Stimulated activated CD4-positive, alpha-beta T cell treated with anti-CD3 and anti-CD28 coated beads, Interleukin-15, amount 100 ng/mL, for 24 hours (primary cell): ENCODE measurements at regions not wholly inside any gene's neighbourhood (a gene's known extent, or its start where the extent isn't known, plus 50 kb on each side); places are given as distances from the start of the nearest gene placed in this dataset.

Experiments used
- DNase-seq: peaks from one replicate; pipeline ENCODE4 v3.0.0-alpha.2; 2020

DNA sequence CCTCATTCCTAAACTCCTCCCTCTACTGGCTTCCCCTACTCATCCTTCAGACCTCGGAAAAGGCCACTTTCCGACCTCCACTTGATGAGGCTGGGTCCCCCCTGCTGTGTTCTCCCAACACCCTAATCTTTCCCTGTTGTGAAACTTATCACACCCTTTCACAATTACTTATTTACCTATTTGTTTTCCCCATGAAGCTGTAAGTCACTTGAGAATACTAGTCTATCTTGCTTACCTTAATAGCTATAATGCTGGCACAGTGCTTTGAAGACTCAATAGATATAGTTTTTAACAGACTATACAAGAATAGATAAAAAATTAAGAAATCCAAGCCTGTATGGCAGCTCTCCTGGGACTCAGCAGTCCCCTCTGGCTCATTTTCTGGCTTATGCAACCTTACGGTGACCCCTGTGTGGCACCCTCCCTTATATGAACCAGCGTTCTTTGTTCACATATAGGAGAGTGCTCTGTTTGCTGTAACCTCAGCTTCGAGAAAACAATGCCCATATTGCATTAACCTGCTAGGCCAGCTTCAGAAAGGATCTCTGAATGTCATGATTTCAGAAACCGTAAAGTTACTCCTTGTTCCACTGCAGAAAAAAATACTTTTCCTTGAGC, 220.4 kb upstream of the PKDCC start:
- DNase-seq: no peak

DNA sequence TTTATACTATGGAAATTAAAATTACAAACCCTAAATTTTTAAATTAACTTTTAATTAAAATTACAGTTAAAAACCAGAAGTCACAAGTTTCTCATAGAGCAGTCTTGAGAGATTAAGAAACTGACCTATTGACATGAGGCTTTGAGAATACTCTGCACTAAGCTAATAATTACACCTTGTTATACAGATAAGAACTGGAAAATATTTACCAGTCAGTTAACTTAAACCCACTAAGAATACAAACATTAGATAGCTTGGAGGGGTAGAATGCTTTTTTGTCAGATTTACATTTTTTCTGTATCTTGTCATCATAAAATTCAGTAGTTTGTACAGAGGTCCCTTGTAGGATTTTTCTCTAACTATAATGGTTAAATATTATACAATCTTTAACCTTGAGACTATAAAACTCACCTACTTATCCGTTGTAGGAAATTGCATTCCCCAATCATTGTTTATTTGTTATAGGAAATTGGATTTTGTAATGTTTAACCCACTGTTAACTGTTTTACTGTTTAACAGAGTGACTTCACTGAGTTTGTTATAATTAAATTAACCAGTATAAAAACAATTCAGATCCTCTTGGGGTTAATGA, 219.7 kb upstream of the PKDCC start:
- no peak for DNase-seq

DNA sequence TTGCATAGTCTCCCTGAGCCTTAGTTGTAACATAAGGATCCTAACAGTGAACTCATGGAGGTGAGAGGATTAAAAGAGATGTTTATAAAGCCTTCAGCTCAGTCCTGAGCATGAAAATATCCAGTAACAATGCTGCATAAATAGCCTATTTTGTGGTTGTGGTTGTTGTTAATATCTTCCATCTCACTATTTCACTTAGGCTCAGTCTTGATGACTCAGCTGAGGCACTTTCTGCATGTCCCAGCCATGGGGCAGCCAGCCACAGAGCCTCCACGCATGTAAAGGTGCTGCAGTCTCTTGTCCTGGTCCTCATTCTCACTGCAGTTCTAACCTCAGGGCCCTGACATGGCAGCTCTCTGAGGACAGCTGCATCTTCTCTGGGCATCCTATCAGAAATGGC, 218.8 kb upstream of the PKDCC start:
- no peak for DNase-seq

DNA sequence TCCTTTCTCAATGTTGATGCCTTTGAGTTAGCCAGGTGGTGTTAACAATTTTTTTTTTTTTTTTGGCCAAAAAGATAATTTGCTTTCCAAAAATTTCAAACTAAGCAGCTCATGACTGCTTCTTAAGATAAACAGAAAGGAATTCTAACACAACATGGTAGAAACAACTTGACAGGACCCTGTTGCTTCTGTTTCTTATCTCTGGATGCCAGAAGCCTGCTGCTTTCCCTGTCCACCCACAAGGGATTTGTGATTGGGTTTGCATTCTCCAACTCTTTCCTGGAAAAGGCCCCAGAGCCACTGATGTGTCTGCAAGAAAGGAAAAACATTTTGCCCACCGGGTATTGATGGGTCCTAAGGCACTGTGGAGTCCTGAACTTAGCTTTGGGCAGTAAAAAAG, 217.2 kb upstream of the PKDCC start:
- no peak for DNase-seq

DNA sequence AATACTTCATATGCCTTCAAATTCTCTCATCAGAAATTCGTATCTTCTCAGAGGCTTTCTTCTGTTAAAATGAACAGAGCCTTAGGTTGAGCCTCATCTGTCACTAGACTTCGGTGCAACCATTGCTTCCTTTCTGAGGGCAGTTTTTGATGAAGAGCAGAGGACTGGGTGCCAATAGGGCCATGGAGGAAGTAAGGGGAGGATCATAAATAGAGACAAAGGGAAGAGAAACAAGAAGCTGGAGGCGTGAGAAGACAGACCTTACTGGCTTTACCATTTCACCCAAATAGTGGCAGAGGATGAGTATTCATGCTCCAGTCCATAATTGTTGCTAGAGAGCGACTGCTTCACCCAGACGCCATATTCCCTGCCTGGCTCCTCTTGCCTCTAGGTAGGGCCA, 215.6 kb upstream of the PKDCC start:
- no peak for DNase-seq

DNA sequence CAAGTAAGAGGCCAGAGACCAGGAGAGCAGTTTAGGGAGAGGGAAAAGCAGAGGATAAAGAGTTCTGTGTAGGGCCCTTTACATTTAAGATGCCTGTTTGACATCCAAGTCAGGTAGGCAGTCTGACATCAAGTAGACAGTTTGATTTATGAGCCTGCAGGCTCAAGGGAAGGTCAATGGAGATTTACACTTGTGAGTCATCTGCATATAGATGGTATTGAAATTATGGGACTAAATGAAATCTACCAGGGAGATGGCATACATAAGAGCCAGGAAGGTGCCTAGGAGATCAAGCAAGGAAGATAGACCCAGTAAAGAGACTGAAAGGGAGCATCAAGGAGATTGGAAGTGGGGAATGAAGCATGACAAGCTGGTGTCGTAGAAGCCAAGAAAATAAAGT, 212.4 kb upstream of the PKDCC start:
- no peak for DNase-seq

DNA sequence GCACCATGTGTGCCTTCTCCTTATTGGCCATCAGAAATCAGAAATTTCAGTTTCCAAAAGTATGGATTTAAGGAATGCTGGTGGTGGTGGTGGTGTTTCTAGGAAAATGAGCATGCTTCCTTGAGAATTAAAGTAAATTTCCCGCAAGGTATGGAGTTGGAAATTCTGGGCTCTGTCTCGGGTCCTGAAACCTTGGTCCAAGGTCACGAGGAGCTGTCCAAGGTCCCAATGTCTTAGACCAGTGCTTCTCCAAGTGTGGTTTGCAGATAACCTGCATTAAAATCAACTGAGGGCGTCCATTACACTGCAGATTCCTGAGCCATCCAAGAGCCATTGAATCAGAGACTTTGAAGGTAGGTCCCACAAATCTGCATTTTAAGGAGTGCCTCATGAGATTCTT, 210.9 kb upstream of the PKDCC start:
- no peak for DNase-seq

DNA sequence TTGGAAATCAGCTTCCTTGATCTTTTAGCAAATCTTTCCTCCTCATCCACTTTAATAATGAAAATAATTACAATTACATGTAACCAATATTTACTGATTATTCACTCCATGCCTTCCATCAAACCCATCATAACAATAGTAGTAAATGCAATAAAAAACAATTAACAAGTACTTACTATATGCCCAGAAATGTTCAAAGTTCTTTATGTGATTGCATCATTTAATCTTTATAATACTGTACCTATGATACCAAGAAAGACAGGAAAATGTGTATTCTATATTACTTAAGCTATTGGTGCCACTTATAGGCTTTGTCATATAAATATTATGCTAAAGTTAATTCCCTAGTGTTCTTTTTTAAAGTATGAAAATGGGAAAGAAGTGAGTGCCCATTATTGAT, 210.2 kb upstream of the PKDCC start:
- DNase-seq: no peak

DNA sequence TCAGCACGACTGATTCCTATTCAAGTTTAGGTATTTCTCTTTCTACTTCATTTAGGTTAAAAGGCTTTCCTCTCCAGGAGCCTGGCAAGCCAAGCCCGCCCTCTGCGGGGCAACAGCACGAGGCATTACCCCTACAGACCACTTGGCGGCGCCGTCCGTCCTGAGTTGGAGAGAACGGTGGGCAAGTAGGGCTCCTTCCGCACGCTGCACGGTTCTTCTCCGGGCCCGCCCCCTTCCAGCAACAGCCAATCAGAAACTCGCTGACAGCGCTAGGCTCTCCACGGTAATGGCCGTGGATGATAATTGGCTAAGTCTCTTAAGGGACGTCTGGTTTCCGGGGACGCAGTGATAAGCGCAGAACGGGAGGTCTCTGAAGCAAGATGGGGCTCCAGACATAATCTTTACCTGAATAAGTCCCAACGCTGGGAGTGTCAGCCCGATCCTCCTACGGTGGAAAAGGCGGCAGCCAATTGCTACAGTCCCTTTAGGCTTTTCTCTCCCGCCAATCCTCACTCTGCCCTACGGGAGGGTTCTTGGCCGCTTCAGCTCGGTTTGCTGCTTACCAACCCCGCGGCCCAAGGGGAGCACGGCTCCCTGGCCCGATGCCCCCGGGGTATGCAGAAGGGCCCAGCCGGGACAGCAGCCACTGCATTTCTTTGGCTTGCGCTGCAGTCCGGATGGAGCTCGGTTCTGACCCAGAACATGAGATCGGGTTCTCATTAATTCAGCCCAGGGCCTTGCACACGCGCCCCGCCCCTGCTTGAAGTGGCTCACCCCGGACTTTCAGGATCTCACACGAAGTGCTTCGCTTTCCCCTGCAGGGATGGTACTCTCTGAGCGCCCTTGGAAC, 206.9 kb upstream of the PKDCC start:
- DNase-seq: peak; percentile 97

DNA sequence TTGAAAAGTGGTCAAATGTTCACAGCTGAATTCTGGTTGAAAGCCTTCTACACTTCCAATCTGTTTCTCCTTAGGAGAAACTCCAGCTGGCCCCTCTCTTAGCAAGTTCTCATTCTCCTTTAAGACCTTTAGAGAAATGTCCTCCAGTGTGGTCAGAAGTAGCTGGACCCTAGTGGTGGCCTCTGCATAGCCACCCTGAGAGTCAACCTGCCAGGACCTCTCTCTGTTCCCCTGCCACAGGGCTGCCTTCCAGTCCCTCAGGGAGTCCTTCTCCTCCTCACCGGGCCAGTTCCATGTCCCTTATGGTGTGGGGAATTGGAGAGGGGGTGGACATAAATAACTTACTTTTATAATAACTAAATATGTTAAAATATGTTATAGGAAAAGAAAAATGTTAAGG, 200.9 kb upstream of the PKDCC start:
- no peak for DNase-seq

DNA sequence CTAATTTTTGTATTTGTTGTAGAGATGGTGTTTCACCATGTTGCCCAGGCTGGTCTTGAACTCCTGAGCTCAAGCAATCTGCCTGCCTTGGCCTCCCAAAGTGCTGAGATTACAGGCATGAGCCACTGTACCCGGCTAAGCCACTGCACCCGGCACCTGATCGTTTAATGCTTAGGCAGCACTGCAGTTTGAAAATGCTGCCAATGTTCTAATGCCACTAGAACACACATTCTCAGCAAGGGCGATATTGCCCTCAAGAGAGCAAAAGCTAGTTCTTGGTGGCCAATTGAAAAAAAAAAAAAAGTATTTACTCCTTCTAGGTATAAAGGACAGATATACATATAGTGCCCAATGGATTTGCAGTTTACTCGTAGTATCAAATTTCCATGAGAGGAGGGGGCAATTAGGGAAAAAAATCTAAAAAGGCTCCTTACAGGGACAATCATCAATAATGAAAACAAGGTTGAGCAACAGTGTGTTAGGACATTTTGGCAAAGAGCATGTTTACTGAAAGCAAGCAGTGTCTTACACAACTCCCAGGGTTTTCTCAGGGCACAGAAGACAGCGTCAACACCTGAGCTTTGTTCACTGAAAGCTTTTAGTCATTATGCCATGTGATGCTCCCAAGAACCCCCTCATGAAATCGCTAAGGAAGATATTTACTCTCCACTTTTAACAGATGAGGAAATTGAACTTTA, 199.9 kb upstream of the PKDCC start:
- no peak for DNase-seq

DNA sequence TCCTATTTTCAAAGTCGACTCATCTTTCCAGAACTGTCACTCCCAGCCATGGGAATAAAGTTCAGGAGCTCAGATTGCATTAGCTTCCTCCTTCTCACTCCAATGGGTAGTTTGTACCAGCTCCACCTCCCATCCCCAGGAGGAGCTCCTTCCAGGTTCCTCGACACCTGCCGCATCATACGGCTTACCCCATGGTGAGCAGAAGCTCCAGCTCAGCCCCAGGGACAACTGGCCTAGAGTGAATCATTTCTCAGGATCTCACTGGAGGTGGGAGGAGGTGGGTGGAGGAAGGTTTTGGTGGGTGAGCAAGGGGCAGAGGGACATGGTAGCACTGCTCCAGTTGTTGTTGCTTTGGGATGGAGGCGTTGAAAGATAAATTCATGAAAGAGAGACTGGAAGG, 196.3 kb upstream of the PKDCC start:
- no peak for DNase-seq

DNA sequence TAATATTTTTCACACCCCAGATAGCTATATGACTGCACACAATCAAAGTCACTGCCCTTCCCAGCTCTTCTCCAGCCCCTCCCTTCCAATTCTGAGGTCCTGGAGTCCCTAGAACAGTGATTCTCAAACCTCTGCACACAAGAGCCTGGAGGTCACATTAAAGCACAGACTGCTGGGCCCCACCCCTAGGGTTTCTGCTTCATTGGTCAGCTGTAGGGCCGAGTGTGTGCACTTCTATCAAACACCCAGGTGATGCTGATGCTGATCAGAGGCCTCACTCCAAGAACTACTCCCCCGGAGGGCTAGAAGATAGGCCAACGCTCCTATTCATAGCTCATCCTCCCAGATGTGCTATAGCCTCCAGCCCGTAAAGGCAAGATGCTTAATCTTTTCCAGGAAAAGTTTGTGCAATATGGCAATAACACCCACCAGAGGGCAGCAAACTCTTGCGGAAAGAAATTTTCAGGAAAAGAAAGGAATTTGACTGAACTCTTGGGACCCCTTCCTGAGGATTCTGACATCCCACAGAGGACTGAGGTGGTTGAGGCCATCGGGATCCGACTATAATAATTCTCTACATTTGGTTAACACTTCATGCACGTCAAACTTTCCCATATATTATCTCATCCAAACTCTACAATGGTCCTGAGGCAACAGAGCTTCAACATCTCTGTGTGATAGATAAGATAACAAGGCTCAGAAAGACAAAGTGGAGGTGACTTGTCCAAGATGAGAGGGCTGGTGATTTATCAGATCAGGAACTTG, 194.2 kb upstream of the PKDCC start:
- DNase-seq: peak; percentile 20

DNA sequence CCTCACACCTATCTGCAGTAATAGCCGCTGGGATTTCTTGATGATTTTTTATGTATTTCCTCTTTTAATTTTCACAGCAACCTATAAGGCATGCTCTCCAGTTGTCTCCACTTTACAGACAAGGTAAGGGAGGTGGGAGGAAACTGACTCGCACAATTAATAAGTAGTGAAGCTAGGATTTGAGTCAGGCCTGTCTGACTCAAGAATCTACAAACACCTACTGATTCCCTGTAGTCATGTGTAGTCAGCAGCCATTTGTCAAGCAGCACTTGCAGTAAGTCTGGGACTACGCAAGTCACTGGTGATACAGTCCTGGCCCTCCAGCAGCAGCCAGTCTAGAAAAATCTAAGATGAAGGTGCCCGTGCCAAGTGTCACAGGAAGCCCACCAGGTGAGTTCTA, 193.6 kb upstream of the PKDCC start:
- peak; percentile 13 for DNase-seq

DNA sequence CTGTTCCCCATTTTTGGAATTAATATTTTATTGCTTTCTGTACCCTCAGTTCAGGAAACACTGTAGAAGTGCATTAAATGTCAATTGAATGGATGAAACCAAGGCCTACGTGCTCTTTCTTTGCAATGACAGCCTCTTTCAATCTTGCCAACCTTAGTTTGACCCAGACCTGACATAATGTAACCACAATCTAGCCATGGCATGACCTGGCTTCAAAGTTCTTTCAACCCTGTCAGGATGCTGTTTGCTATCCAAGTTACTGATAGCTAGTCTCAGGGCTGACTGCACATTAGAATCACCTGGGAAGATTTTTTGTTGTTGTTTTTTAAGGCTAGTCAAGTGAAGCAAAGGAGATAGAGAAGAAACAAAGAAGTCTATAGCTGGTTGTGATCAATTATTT, 190.9 kb upstream of the PKDCC start:
- no peak for DNase-seq

DNA sequence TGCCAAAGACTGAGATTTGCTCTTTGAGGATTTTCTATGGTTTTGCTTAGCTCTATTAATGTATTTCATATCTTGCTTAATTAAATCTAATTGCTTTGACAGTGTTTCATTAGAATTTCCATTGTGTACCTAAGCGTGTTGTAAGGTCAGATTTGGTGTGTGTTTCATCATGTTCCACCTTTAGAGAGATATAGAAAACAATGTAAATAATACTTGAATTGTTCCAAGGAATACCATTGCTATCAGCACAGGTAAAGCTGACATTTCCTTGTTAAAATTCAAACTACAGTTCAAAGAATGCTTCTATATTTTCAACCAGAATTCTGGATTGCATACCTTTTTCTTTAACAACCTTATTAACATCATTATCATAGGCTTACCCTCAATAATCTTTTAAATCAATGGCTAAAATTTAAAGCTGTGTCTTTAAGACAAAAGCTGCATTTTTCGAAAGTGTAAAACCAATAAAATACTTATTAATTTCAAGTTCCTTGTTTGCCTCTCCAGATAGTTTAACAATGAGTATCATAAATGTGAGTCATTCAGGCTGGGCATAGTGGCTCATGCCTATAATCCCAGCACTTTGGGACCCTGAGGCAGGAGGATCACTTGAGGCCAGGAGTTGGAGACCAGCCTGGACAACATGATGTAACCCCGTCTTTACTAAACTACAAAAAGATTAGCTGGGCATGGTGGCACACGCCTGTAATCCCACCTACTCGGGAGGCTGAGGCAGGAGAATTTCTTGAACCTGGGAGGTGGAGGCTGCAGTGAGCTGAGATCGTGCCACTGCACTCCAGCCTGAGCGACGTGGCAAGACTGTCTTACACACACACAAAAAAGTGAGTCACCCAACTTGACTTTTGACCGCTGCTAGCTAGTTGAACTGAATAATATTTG, 188.0 kb upstream of the PKDCC start:
- DNase-seq: no peak

DNA sequence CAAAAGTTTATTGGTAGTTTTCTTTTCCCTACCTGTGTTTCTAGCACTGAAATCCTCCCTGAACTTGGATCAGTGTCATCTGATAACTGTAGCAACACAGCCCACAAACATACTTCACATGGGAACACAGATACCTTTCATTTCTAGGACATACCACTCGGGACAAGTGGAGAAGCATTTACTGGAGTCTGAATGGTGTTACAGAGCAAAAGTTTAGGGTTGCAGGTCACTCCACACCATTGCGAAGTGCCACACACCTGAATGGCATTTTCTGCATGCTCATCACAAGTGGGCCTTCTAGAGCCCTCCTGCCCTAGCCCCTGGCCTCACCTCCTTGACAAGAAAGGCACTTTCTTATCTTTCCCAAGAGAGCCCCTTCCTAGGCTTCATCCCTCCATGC, 184.8 kb upstream of the PKDCC start:
- no peak for DNase-seq

DNA sequence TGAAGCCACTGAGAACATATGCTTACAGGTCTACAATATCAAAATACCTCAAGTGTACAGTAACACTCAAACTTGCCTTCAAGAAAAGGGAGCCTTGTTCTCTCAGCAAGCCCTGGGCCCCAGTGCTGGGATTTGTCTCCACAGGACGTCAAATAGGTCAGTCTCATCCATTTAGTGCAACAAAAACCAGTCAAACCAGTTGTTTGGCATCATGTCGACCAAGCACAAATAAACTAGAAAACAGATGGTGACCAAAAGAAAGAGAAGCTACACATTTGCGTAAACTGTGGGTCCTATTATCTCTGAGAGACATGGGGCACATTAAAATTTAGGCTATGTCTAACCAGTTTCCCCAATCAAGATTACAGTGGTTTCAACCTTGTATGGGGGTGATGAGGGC, 182.6 kb upstream of the PKDCC start:
- DNase-seq: no peak

DNA sequence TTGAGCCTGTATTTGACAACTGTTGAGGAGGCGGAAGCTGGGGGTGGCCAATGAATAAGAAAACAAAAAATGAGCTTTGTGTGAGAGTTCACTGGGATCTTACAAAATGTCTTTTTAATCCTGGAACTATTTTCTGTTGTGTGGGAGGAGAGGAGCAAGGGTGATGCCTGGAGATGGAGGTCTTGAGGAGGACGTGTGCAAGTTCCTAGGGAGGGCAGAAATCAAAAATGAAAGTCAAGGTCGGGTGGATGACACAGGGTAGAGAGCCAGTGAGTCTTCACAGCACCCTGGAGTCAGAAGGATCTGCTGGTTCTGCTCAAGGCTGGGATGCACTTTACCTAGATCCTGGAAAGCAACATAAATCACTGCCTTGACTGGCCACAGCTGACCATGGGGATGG, 180.3 kb upstream of the PKDCC start:
- no peak for DNase-seq

DNA sequence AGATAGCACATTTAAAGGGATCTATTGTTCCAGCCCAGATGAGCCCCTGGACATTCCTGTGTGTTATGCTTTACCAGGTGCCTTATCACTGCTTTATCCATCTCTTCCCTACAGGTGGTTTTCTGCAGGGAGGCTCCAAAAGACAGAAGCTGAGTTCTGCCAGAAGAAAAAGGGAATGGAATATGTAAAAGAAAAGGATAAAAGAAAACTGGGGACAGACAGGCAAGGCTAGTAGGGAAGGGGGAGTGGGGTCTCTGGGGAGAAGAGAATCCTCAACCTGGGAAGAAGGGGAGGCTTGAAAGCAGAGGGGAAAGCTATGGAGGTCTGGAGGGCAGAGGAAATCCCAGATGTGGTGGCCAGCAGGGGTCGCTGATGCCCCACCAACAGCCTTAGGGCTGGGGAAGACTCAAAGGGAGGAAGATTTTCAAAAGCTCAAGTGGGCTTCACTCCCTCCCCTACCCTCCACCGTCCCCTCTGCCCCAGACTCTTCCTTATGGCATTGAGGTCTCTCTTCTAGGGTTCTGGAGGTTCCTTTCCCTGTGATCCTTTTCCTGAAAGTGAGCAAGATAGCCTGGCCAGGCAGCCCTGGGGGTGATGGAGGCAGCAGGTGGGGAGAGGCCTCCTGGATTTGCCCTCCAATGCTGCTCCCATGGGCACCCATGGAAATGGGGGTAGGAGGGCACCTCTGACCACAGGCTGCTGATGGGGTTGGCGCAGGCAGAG, 178.1 kb upstream of the PKDCC start:
- DNase-seq: peak; percentile 76

DNA sequence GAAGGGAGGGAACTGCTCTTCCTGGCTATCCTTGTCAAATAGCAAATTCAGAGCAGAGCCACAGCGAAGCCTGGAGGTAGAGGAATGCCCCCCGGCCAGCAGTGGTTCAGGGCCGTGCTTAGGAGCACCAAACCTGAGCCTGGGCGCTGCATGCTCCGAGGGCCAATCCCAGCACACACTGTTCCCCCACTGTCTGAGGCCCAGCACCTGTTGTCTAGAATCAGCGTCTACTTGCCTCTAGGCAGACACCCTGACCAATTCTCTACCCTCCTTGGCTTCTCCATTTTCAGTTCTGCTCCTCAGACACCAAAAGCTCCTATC, 177.6 kb upstream of the PKDCC start:
- no peak for DNase-seq
